ENCODE measurements at regions not wholly inside any gene's neighbourhood (a gene's known extent, or its start where the extent isn't known, plus 50 kb on each side); places are given as distances from the start of the nearest gene placed in this dataset.

- TF ChIP-seq CTCF (IDR thresholded peaks at IDR 0.05; ENCODE audit: insufficient read depth, low read length, severe bottlenecking): no peak
- no peak overlapping the region for H3K4me3 ChIP-seq (ENCODE audit: low read depth, low read length)
- no peaks in the 10 kb centered on the region for H3K36me3 ChIP-seq (ENCODE audit: control insufficient read depth, insufficient read depth, low read length)
- no peak for FAIRE-seq
- no peaks in the 10 kb centered on the region for H3K27me3 ChIP-seq (ENCODE audit: control insufficient read depth, insufficient read depth, low read length)
- no peak for DNase-seq (ENCODE audit: low read depth)
Observed at GRCh38 chr10:30256084-30256483, 93.0 kb downstream of the MTPAP start.

- no peaks in the 10 kb centered on the region for H3K27me3 ChIP-seq (ENCODE audit: control insufficient read depth, insufficient read depth, low read length)
- no peaks in the 10 kb centered on the region for H3K36me3 ChIP-seq (ENCODE audit: control insufficient read depth, insufficient read depth, low read length)
- no peak for DNase-seq (ENCODE audit: low read depth)
- no peak for FAIRE-seq
- no peak overlapping the region for H3K4me3 ChIP-seq (ENCODE audit: low read depth, low read length)
- no peak for TF ChIP-seq CTCF (IDR thresholded peaks at IDR 0.05; ENCODE audit: insufficient read depth, low read length, severe bottlenecking)
Observed at GRCh38 chr10:30254926-30255325, 94.2 kb downstream of the MTPAP start.

GRCh38 chr10:30248728-30249127, 100.3 kb downstream of the MTPAP start:
- FAIRE-seq: no peak
- Histone ChIP-seq H3K36me3 (ENCODE audit: control insufficient read depth, insufficient read depth, low read length) (no peaks in the 10 kb centered on the region), H3K4me3 (ENCODE audit: low read depth, low read length) (no peak overlapping the region), H3K27me3 (ENCODE audit: control insufficient read depth, insufficient read depth, low read length) (no peaks in the 10 kb centered on the region)
- no peak for TF ChIP-seq CTCF (IDR thresholded peaks at IDR 0.05; ENCODE audit: insufficient read depth, low read length, severe bottlenecking)
- no peak for DNase-seq (ENCODE audit: low read depth)

GRCh38 chr10:30247704-30248103, 101.4 kb downstream of the MTPAP start:
- FAIRE-seq (no peak), DNase-seq (ENCODE audit: low read depth) (no peak)
- Histone ChIP-seq H3K36me3 (ENCODE audit: control insufficient read depth, insufficient read depth, low read length) (no peaks in the 10 kb centered on the region), H3K4me3 (ENCODE audit: low read depth, low read length) (no peak overlapping the region), H3K27me3 (ENCODE audit: control insufficient read depth, insufficient read depth, low read length) (no peaks in the 10 kb centered on the region)
- no peak for TF ChIP-seq CTCF (IDR thresholded peaks at IDR 0.05; ENCODE audit: insufficient read depth, low read length, severe bottlenecking)

GRCh38 chr10:30241422-30242110, 107.5 kb downstream of the MTPAP start:
- FAIRE-seq (no peak), DNase-seq (ENCODE audit: low read depth) (no peak)
- no peaks in the 10 kb centered on the region for H3K27me3 ChIP-seq (ENCODE audit: control insufficient read depth, insufficient read depth, low read length)
- no peaks in the 10 kb centered on the region for H3K36me3 ChIP-seq (ENCODE audit: control insufficient read depth, insufficient read depth, low read length)
- no peak for TF ChIP-seq CTCF (IDR thresholded peaks at IDR 0.05; ENCODE audit: insufficient read depth, low read length, severe bottlenecking)
- H3K4me3 ChIP-seq (ENCODE audit: low read depth, low read length): no peak overlapping the region

- no peak for TF ChIP-seq CTCF (IDR thresholded peaks at IDR 0.05; ENCODE audit: insufficient read depth, low read length, severe bottlenecking)
- FAIRE-seq: no peak
- no peak overlapping the region for H3K4me3 ChIP-seq (ENCODE audit: low read depth, low read length)
- no peak for DNase-seq (ENCODE audit: low read depth)
- H3K27me3 ChIP-seq (ENCODE audit: control insufficient read depth, insufficient read depth, low read length): no peaks in the 10 kb centered on the region
- H3K36me3 ChIP-seq (ENCODE audit: control insufficient read depth, insufficient read depth, low read length): no peaks in the 10 kb centered on the region
Observed at GRCh38 chr10:30238836-30239235, 110.2 kb downstream of the MTPAP start.

Data from bronchial epithelial cell (primary cell).